ENCODE measurements at regions not wholly inside any gene's neighbourhood (a gene's known extent, or its start where the extent isn't known, plus 50 kb on each side); places are given as distances from the start of the nearest gene placed in this dataset.

DNA sequence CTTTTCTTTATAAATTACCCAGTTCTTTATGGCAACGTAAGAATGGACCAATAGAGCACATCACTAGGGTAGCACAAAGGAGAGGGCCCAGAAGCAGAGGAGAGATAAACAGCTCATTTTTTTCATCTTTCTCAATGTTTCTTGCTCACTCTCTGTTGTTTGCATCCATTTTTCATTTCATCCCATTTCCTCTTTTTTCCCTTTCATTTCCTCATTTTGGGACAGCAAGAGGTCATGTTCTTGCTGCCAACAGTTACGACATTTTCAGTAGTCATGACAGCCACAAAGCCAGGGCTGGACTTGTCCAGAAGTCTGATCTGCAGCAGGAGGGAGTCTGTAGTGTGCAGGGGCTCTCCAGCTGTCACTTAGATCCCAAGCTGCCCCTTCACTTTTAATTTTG, 52.7 kb upstream of the CYP1B1 start:
- no peak overlapping the region for H3K4me3 ChIP-seq
- DNase-seq, result peak in 1 of 2 donors; percentile 67

DNA sequence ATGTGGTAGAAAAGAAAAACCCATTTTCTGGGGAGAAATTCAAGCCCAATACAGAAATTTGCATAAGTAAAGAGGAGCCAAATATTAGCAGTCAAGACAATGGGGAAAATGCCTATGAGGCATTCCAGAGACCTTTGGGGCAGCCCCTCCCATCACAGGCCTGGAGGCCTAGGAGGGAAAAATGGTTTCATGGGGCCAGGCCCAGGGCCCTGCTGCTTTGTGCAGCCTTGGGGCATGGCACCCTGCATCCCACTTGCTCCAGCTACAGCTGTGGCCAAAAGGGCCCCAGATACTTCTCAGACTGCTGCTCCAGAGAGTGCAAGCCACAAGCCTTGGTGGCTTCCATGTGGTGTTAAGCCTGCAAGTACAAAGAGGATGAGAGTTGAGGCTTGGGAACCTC, 51.3 kb upstream of the CYP1B1 start:
- Histone ChIP-seq H3K36me3 (no peaks in the 10 kb centered on the region), H3K9me3 (peaks cover 0 to 11% (median 6%) of the 10 kb centered on the region in 4 donors), H3K27ac (no peak overlapping the region), H3K27me3 (no peaks in the 10 kb centered on the region), H3K4me3 (no peak overlapping the region), H3K4me1 (peaks cover 8 to 17% (median 8%) of the 10 kb centered on the region in 4 donors)
- no peak for TF ChIP-seq EP300 (IDR thresholded peaks at IDR 0.05)
- TF ChIP-seq, protein P1, sequence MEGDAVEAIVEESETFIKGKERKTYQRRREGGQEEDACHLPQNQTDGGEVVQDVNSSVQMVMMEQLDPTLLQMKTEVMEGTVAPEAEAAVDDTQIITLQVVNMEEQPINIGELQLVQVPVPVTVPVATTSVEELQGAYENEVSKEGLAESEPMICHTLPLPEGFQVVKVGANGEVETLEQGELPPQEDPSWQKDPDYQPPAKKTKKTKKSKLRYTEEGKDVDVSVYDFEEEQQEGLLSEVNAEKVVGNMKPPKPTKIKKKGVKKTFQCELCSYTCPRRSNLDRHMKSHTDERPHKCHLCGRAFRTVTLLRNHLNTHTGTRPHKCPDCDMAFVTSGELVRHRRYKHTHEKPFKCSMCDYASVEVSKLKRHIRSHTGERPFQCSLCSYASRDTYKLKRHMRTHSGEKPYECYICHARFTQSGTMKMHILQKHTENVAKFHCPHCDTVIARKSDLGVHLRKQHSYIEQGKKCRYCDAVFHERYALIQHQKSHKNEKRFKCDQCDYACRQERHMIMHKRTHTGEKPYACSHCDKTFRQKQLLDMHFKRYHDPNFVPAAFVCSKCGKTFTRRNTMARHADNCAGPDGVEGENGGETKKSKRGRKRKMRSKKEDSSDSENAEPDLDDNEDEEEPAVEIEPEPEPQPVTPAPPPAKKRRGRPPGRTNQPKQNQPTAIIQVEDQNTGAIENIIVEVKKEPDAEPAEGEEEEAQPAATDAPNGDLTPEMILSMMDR (IDR thresholded peaks at IDR 0.05), result no peak
- no peak for TF ChIP-seq POLR2A (IDR thresholded peaks at IDR 0.05)
- no peak for TF ChIP-seq POLR2AphosphoS5 (IDR thresholded peaks at IDR 0.05)
- ATAC-seq (ENCODE audit: low FRiP score in 2 of 2) (no peak), DNase-seq (no peak)

More for the DNA sequence above, 52.7 kb upstream of the CYP1B1 start:
- H3K36me3 ChIP-seq, result no peaks in the 10 kb centered on the region
- TF ChIP-seq, protein P1 (IDR thresholded peaks at IDR 0.05), result no peak
- TF ChIP-seq POLR2AphosphoS5 (IDR thresholded peaks at IDR 0.05), result peak; percentile 52 to 81
- peak in 2 of 4 donors; percentile 33 to 64 for TF ChIP-seq EP300 (IDR thresholded peaks at IDR 0.05)
- TF ChIP-seq POLR2A (IDR thresholded peaks at IDR 0.05), result peak in 1 of 4 donors; percentile 32
- H3K27me3 ChIP-seq, result no peaks in the 10 kb centered on the region
- ATAC-seq (ENCODE audit: low FRiP score in 2 of 2), result peak; percentile 81 to 93
- peak overlapping the region; percentile 40 to 69 (median 57) for H3K27ac ChIP-seq
- peaks cover 8 to 17% (median 8%) of the 10 kb centered on the region in 4 donors for H3K4me1 ChIP-seq
- WGBS, 2 donors, result 54 to 62% methylated on average over 2 of the region's 2 CpGs
- peaks cover 0 to 11% (median 6%) of the 10 kb centered on the region in 4 donors for H3K9me3 ChIP-seq

DNA sequence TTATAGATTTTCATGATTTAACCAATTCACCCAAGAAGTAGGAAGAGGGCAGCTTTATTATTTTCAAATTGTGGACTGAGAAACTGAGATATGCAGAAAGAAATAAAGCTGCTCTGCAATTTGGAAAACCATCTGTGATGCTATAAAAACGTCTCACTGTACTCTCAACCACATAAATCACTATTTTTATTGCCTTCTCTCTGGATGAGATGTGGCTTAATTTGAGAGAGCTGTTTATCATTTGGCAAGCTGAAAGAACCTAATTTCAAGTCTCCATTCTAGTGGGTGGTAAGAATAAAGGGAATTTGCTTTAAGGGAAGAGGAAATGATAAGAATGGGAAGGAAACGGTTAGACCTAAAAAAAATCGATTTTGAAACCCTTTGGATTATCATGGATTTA, 49.9 kb upstream of the CYP1B1 start:
- no peak overlapping the region for H3K27ac ChIP-seq
- peaks cover 8 to 17% (median 12%) of the 10 kb centered on the region in 4 donors for H3K4me1 ChIP-seq
- WGBS, 2 donors, result 70 to 71% methylated on average over 3 of the region's 3 CpGs
- H3K36me3 ChIP-seq, result no peaks in the 10 kb centered on the region
- no peak for ATAC-seq (ENCODE audit: low FRiP score in 2 of 2)
- no peak for TF ChIP-seq POLR2A (IDR thresholded peaks at IDR 0.05)
- no peak for TF ChIP-seq EP300 (IDR thresholded peaks at IDR 0.05)
- TF ChIP-seq, protein P1 (IDR thresholded peaks at IDR 0.05), result no peak
- no peak for TF ChIP-seq POLR2AphosphoS5 (IDR thresholded peaks at IDR 0.05)
- no peaks in the 10 kb centered on the region for H3K27me3 ChIP-seq
- DNase-seq, result no peak
- H3K9me3 ChIP-seq, result peaks cover 0 to 11% (median 6%) of the 10 kb centered on the region in 4 donors
- no peak overlapping the region for H3K4me3 ChIP-seq

Small RNA genes in the stretch of these regions (small RNA-seq; reads per million reads assigned to genes)
- gene AC009229.3 (0 reads per million in 4 donors), gene RNU6-951P (0 reads per million in 4 donors)

Measured in upper lobe of left lung (tissue), 6 donors.